T-helper 1 cell treated with Interleukin-12 subunit alpha and Interleukin-12 subunit beta and Interleukin-4 antibody, amounts not matched to agents 30 ng/mL and 1 ng/mL, for 36 hours (primary cell): ENCODE measurements at regions not wholly inside any gene's neighbourhood (a gene's known extent, or its start where the extent isn't known, plus 50 kb on each side); places are given as distances from the start of the nearest gene placed in this dataset.
"Not testable (repeated sequence)": the region's sequence is repeated elsewhere in the genome, so short reads cannot be mapped to it uniquely, and the experiment has no call there.

Experiments
- intact Hi-C: fragments of 100-400 bp; cut with micrococcal nuclease; formaldehyde crosslinking; loops from one replicate; pipeline ENCODE4 v1.15.1; 2024

DNA sequence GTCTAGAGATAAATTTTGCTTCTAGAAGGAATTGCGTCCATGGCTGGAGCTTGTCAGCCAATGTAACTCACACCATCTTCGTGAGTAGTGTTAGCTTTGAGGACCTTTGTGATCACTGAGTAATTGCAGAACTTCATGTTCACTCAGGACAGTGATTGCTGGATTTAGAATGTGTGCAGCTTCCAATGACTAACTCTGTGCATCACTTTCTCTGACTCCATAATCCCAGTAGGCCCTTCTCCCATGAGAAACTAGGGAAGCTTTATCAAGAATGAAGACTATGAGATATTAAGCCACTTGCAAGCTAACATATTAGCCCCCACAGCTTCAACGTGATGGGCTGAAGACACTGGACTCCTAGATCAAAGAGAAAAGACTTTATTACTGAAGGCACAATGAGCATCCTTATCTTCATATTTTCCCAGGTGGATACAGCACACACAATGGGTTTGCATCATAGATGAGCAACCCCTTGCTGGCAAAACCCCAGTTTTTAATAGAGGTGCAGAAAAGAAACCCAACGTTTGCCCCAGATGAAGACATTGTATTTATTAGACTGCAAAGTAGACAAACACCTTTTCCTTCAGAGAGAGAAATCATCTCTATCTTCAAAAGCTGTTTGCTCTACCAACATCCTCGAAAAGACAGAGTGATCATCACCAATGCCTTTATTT is 561.0 kb downstream of the LTN1 start:
- intact Hi-C loops = no loop called here

DNA sequence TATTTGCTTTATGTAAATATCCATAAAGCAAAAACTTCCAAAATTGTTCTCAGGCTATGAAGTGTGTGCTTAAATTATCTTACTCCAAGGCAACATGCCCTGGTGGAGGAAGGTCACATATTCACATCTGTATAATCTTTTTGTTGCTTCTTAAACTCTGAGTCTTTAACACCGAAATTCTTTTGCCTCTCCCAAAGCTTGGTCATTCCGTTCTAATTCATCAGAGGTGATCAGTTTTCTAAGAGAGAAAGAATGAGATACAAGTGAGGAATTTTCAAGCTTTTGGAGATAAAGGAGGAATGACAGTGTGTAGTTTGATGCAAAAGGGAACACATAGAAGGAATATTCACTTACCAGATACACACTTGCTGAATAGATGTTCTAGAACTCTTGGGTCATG is 561.7 kb downstream of the LTN1 start:
- intact Hi-C loops = no loop called here

DNA sequence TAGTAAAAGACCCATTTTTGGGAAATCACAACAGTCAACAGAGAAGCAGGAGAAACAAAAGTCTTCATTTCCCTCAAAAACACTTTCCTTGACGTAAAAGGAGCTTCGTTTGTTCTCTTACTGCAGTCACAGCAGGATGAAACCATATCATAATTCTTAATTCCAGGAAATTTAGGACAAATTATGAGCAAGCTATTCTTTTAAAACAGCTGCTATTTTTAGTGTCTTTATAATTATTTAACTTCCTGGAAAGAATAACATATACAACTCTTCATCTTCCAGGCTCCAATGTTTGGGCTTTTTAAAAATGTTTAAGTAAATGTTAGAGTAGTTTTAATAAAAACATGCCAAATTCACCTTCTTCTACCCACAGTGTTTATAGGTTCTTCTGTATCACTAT is 563.5 kb downstream of the LTN1 start:
- intact Hi-C loops = no loop called here

DNA sequence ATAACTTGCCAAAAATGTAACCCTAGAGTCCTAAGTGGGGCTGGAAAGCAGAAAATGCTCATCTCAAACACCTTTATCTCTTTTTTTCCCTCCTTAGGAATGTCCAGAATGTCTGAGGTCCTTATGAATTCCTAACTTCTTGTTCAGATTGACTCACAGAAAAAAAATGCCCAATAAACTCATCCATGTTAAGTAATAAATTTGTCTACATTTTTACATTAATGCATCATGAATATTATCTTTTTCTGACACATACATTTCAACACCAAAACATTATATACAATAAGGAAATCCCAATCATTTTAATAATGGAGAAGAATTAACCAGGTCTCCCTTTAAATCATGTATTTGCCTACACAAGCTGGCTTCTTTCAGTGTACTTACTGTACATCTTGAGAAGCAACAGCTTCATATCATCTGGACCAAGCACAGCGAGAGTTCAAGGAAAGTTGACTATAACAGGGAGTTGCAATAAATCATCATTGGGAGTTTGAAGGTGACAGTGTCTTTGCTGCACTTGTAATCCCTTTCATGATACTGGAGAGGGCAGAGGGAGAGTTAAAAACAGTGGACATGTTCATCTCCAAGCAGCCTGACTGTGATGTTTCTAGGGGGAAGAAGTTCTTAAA is 565.2 kb downstream of the LTN1 start:
- intact Hi-C loops = no loop called here

- intact Hi-C loops = no loop called here
Observed at GRCh38 chr21:28426545-28426944, 566.1 kb downstream of the LTN1 start.

GRCh38 chr21:28423521-28424190 is 569.0 kb downstream of the LTN1 start:
- intact Hi-C loops = no loop called here

GRCh38 chr21:28421716-28422524 is 570.8 kb downstream of the LTN1 start:
- intact Hi-C loops = no loop called here

GRCh38 chr21:28419811-28420210 is 572.9 kb downstream of the LTN1 start:
- intact Hi-C loops = no loop called here

DNA sequence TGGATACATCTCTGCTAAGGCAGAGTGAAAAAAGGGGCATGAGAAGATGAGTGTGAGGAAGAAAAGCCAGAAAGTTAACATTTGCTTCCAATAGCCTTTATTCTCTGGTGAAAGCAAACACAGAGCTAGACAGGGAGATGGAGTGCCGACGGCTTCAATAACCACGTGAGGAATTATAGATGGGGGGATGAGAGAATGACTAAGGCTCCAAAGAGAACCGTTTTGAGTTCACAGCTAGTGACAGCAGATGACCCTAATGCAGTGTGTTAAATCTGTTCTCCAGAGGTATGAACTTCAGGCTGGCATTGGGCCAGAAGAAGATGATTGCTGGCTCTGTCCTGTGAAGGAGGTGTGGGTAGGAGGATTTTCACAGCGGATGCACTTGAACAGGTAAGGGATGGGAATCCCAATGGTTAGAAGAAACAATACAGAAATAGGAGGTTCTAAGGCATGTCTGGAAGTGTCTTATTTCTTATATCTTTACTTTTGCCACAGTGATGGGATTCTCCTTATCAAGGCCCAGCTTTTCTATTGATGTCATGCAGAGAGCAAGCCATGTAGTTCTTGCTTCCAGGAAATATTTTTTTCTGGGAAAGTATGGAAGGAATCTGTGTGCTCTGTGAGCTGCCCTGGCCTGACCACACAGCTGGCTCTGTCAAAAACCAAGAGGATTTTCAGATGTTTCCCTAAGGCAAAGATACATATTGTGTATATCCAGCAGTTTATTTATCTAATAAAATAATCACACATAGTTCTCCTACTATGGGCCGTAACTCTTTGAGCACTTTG is 573.8 kb downstream of the LTN1 start:
- intact Hi-C loops = no loop called here

- intact Hi-C loops = no loop called here
Observed at GRCh38 chr21:28410256-28410655, 582.4 kb downstream of the LTN1 start.

DNA sequence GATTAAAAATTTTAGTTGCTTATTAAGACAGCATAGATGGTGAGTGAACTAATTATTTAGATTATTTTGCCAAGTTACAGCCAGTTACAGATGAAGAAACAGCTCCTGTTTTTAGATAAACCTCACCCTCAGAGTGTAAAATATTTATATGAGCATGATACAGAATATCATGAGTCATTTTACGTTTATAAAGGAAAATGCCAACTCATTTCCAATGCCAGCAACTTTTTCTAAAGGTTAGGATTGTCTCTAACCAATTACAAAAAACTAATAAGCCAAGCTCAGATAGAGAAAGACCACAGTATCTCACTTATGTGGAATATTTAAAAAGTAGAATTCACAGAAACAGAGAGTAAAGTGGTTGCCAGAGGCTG is 590.1 kb downstream of the LTN1 start:
- intact Hi-C loops = no loop called here

DNA sequence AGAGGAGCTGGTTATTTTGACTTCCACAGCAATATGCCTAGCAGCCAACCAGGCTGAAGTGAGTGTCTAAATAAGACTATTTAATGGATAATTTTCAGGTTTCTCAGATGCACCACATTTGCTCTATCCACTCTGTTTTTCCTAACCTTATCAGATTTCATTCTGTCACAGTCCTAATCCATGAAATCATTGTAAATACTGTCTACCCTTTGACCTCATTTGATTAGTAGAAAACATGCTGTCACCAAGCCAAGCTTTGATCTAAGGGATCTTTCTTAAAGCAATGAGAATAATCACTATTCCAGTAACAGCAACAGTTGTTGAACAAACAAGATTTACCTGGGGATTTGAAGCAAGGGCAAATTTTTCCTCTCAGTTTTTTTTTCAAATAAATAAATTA is 595.6 kb downstream of the LTN1 start:
- intact Hi-C loops = no loop called here

GRCh38 chr21:28396421-28396820 is 596.3 kb downstream of the LTN1 start:
- intact Hi-C loops = no loop called here

DNA sequence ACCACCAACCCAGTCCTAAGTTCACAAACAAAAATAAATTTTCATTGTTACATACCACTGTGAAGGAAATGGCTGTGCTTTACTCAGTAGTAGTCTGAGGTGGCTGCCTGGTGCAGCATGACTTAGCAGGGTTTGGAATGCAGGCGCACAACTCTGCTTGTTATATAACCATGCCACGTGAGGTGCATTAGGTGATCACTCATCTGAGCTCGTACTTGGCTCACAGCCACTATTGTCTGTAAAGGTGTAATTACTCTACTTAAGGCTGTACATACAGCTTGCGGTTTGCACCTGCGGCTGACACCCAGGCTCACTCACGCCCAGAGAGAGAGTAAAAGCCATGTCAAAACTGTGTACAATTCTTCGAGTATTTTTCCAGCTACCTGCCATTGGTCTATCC is 599.4 kb downstream of the LTN1 start:
- intact Hi-C loops = no loop called here

DNA sequence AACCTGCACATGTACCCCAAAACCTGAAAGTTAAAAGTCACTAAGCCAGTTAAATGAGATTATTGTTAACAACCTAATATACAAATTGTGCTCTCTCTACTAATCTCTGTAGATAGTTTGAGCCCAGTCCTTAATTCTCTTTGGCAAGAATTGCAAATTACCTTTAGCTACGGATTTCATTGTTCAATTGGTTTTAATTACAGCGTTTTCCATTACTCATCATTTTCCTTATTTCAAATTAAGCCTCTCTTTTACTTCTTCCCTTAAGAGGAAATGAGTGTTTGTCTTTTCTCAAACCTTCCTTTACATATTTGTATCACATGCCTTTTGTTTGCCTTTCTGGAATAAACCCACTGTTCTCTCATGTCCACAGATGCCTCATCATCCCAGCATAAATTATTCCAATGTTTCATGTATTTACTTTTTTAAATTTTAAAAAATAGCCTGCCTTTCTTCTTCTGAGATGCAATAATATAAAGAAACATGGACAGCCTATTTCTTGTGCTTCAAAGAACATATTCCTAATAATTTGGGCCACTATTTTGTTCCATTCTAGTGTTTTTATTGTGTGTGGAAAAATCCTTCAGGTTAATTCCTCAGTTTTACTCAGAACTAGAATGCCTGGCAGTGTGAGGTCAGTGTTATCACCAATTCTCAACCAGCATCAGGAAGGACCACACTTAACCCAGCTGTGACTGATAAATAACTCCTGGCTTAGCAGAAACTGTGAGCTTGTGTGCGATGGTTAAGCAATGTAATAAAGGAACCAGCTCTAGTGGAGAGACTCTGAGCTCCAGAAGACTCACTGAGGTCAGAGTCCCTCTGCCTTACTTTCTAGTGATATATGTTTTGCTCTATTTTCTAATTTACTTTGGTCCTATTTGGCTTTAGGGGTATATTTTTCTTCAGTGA is 600.5 kb downstream of the LTN1 start:
- intact Hi-C loops = no loop called here

- intact Hi-C loops = no loop called here
Observed at GRCh38 chr21:28387220-28387619, 605.5 kb downstream of the LTN1 start.

GRCh38 chr21:28385845-28386244 is 606.8 kb downstream of the LTN1 start:
- intact Hi-C loops = no loop called here

- intact Hi-C loops = not testable (repeated sequence)
Observed at GRCh38 chr21:28381000-28381745, 611.5 kb downstream of the LTN1 start.

- intact Hi-C loops = no loop called here
Observed at GRCh38 chr21:28380241-28380640, 612.4 kb downstream of the LTN1 start.
